GM18868 (cell line): ENCODE measurements at regions not wholly inside any gene's neighbourhood (a gene's known extent, or its start where the extent isn't known, plus 50 kb on each side); places are given as distances from the start of the nearest gene placed in this dataset.
"Not testable (repeated sequence)": the region's sequence is repeated elsewhere in the genome, so short reads cannot be mapped to it uniquely, and the experiment has no call there.

ENCODE experiments used
- ATAC-seq: cut with Tn5 transposase; IDR thresholded peaks from one replicate; pipeline ENCODE4 v1.9.1; 2021; ENCODE audit warnings: mild to moderate bottlenecking, moderate library complexity; ENCODE audit not compliant: unreplicated experiment

- ATAC-seq: no peak
Observed at GRCh38 chr9:106039151-106039935, 345.0 kb downstream of the TMEM38B start.

GRCh38 chr9:106041920-106042319, 347.6 kb downstream of the TMEM38B start:
- not testable (repeated sequence) for ATAC-seq

- no peak for ATAC-seq
Observed at GRCh38 chr9:106051545-106051944, 357.2 kb downstream of the TMEM38B start.

- ATAC-seq: no peak
Observed at GRCh38 chr9:106052166-106052565, 357.8 kb downstream of the TMEM38B start.

- ATAC-seq: no peak
Observed at GRCh38 chr9:106052735-106053134, 358.4 kb downstream of the TMEM38B start.

GRCh38 chr9:106056328-106056727, 362.0 kb downstream of the TMEM38B start:
- no peak for ATAC-seq

- no peak for ATAC-seq
Observed at GRCh38 chr9:106058460-106058859, 364.1 kb downstream of the TMEM38B start.

GRCh38 chr9:106059886-106060285, 365.5 kb downstream of the TMEM38B start:
- ATAC-seq: no peak

- no peak for ATAC-seq
Observed at GRCh38 chr9:106060885-106061284, 366.5 kb downstream of the TMEM38B start.

- ATAC-seq: no peak
Observed at GRCh38 chr9:106062250-106062649, 367.9 kb downstream of the TMEM38B start.

GRCh38 chr9:106065136-106065535, 370.8 kb downstream of the TMEM38B start:
- ATAC-seq: no peak

- ATAC-seq: no peak
Observed at GRCh38 chr9:106065579-106066214, 371.4 kb downstream of the TMEM38B start.

GRCh38 chr9:106066940-106067524, 372.7 kb downstream of the TMEM38B start:
- no peak for ATAC-seq

- no peak for ATAC-seq
Observed at GRCh38 chr9:106069241-106069640, 374.9 kb downstream of the TMEM38B start.

GRCh38 chr9:106072421-106072820, 378.1 kb downstream of the TMEM38B start:
- ATAC-seq: no peak

- no peak for ATAC-seq
Observed at GRCh38 chr9:106074006-106074405, 379.7 kb downstream of the TMEM38B start.

- no peak for ATAC-seq
Observed at GRCh38 chr9:106075236-106075959, 381.1 kb downstream of the TMEM38B start.

- no peak for ATAC-seq
Observed at GRCh38 chr9:106075960-106076327, 381.6 kb downstream of the TMEM38B start.

- ATAC-seq: no peak
Observed at GRCh38 chr9:106076711-106077110, 382.4 kb downstream of the TMEM38B start.

GRCh38 chr9:106077731-106078130, 383.4 kb downstream of the TMEM38B start:
- no peak for ATAC-seq

GRCh38 chr9:106082621-106083020, 388.3 kb downstream of the TMEM38B start:
- no peak for ATAC-seq
